ENCODE measurements at regions not wholly inside any gene's neighbourhood (a gene's known extent, or its start where the extent isn't known, plus 50 kb on each side); places are given as distances from the start of the nearest gene placed in this dataset.
"Not testable (repeated sequence)": the region's sequence is repeated elsewhere in the genome, so short reads cannot be mapped to it uniquely, and the experiment has no call there.

GRCh38 chr4:178165251-178165950 is 723.2 kb upstream of the AGA start:
- no peak for DNase-seq (ENCODE audit: low read depth)

DNA sequence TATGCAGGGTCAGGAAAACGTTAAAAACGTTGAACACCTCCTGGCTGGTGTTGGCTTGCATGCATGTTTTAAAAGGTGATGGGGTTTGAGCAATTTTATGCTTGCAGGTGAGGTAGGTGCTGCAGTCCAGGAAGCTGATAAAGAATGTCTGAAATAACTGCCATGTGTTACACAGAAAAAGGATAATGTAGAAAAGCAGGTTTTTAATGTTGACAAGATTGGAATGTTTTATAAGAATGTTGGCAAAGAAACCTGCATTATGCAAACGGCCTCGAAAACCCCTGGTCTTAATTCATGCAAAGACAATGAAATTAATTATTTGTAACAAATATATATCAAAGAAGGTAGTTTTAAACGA is 723.7 kb upstream of the AGA start:
- DNase-seq (ENCODE audit: low read depth) = no peak

GRCh38 chr4:178173771-178174170 is 731.5 kb upstream of the AGA start:
- DNase-seq (ENCODE audit: low read depth) = no peak

DNA sequence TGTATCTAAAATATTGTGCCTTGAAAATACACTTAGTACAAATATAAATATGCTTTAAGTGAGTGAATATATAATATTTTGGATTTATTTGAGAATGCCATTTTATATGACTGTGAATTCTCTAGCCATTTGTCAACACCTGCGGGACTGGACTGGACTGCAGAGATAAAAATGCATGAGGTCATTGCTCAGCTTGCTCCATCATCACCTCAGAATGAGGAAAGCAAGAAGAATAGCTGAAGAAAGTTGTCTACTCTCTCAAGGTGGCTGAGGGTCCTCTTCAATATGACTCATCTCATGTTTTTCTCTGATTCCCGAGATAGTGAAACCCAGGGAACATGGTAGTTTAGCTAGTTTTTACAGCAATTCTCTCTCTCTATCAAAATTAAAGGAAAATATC is 732.5 kb upstream of the AGA start:
- no peak for DNase-seq (ENCODE audit: low read depth)

GRCh38 chr4:178185517-178185916 is 743.3 kb upstream of the AGA start:
- DNase-seq (ENCODE audit: low read depth) = no peak

DNA sequence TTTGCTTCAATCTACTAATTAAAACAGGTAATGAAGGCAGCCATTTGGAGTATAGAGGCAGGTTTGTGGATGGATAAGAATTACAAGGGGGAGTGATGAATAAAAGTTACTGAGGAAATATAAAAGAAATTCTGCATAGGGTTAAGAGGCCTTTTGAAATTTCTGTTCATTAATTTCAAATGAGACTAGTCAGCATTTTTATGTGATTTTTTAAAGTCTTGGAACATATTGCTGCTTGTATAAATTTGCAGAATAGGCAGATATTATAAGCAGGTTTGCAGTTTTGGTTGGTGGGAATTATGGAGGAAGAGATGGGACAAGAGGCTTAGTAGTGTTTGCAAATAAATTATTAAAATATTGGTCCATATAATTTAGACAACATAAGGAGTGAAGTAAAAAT is 750.4 kb upstream of the AGA start:
- no peak for DNase-seq (ENCODE audit: low read depth)

DNA sequence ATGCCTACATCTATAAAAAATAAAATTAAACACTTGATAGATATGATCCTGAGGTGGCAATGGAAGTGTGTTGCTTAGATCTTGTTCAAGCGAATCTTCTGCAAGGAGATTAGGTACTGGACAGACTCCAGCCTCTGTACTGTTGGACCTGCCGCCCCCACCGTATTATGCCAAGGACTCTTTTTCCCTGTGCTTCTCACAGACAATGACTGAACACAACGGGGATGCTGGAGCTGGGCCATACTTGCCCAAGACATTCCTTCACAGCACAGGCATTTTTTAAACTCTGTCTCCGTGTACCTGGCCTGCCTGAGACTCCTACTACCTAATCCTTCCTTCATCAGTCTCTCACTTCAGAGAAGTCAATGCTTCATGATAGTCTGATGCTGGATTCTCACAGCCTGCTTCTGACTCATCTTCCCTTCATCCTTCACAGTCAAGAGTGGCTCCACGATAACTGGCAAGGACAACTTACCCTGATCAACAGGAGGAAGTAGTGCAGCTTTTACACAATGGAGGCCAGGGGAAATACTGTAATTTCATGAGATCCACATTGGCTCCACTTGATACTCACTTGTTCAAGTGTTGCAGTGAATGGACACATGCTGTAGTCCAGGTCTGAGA is 754.6 kb upstream of the AGA start:
- no peak for DNase-seq (ENCODE audit: low read depth)

DNA sequence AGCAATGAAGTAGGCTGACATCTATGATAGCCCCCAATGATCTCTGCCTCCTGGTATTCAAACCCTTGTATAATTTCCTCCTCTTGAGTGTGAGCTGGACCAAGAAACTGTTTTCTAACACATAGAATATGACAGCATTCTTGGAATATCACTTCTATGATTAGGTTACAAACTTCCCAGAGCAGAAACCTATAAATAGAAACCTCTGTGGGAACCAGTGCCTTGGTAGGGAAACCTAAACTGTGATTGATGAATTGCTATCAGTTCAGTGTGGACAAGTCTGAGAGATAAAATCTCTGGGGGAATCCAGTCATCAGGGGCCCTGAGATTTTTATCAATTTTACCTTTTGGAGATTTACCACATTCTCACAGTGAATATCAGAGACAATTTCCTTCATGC is 756.5 kb upstream of the AGA start:
- DNase-seq (ENCODE audit: low read depth) = no peak

GRCh38 chr4:178202422-178202821 is 760.2 kb upstream of the AGA start:
- no peak for DNase-seq (ENCODE audit: low read depth)

GRCh38 chr4:178205826-178206225 is 763.6 kb upstream of the AGA start:
- DNase-seq (ENCODE audit: low read depth) = no peak

GRCh38 chr4:178215309-178215708 is 773.1 kb upstream of the AGA start:
- DNase-seq (ENCODE audit: low read depth) = no peak

- no peak for DNase-seq (ENCODE audit: low read depth)
Observed at GRCh38 chr4:178215763-178216162, 773.5 kb upstream of the AGA start.

DNA sequence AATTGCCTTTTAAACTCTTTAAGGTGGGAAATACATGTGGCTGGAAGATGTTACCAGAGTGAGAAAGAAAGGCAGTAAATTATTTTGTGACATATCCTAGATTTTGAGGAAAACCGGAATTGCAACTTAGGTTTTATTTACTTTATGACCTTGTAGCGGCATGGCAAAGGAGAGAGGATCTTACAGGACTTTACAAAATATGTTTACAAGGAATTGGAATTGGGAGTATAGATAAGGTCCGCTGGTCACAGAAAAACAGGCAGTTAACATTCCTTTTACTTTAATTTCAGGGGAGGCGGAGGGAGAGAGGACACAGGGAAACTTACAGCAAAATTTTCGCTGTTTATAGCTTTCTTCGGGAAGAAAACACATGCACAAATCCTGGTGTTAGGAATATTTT is 784.2 kb upstream of the AGA start:
- DNase-seq (ENCODE audit: low read depth) = not testable (repeated sequence)

- DNase-seq (ENCODE audit: low read depth) = no peak
Observed at GRCh38 chr4:178233906-178234305, 791.7 kb upstream of the AGA start.

DNA sequence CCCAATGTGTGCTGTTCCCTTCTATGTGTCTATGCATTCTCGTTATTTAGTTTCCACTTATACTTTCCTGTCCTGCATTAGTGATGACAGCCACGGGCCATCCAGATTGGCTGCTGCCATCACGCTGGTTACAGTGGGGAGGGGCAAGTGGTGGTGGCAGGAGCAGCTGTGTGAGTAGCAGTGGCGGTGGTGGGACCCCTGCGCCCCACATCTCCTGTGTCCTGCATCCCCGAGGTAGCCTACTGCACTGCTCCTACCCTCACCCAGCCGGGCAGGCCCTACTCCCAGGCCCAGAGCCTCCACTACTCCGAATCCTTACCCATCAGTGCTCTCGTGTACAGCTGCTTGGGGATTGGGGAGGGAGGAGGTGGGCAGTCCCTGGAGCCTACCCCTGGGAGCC is 798.7 kb upstream of the AGA start:
- no peak for DNase-seq (ENCODE audit: low read depth)

- DNase-seq (ENCODE audit: low read depth) = no peak
Observed at GRCh38 chr4:178241601-178242118, 799.4 kb upstream of the AGA start.

DNA sequence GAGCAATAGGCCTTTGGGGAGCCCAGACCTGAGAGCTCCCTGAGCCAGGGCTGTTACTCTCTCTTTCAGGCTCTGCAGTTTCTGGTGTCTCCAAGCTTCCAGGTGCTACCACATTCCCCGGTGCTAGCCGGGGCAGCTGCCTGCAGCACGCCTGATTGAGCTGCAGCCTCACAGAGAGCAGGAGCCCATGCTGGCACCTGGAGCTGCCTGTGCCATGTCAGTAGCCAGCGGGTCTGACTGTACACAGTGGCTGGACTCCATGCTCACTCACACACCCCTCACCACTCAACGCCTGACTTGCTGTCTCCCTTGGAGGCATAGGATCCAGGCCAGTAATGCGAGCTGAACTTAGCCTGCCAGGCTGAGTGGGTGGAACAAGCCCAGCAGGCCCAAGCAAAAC is 800.4 kb upstream of the AGA start:
- no peak for DNase-seq (ENCODE audit: low read depth)

DNA sequence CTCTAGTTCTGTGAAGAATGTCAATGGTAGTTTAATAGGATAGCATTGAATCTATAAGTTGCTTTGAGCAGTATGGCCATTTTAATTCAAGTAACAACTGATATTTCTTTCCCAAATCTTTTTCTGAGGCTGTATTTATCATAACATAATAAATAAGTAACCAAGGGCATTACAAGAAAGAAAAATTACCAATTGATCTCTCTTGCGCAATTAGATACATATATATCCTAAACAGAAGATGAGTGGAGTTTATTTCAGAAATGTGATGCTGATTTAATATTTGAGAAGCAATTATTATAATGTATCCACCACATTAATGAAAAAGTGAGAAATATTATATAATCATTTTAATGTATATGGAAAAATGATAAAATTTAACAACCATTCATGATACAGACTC is 802.5 kb upstream of the AGA start:
- no peak for DNase-seq (ENCODE audit: low read depth)

DNA sequence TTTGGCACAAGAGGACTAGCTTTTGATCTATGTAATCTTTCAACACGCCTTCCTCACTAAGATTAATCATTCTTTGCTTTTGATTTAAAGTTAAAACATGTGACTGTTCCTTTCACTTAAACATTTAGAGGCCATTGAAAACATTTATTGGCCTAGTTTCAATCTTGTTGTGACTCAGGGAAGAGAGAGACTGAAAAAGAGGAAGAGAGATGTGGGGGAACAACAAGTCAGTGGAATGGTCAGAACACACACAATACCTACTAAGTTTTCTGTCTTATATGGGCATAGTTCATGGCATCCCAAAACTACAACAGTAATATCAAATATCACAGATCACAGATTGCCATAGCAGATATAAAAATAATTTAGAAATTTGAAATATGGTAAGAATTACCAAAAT is 812.9 kb upstream of the AGA start:
- DNase-seq (ENCODE audit: low read depth) = no peak

- DNase-seq (ENCODE audit: low read depth) = no peak
Observed at GRCh38 chr4:178258603-178259002, 816.4 kb upstream of the AGA start.

GRCh38 chr4:178259566-178259965 is 817.3 kb upstream of the AGA start:
- no peak for DNase-seq (ENCODE audit: low read depth)

GRCh38 chr4:178264001-178264400 is 821.8 kb upstream of the AGA start:
- no peak for DNase-seq (ENCODE audit: low read depth)

GRCh38 chr4:178271386-178271785 is 829.1 kb upstream of the AGA start:
- no peak for DNase-seq (ENCODE audit: low read depth)

DNA sequence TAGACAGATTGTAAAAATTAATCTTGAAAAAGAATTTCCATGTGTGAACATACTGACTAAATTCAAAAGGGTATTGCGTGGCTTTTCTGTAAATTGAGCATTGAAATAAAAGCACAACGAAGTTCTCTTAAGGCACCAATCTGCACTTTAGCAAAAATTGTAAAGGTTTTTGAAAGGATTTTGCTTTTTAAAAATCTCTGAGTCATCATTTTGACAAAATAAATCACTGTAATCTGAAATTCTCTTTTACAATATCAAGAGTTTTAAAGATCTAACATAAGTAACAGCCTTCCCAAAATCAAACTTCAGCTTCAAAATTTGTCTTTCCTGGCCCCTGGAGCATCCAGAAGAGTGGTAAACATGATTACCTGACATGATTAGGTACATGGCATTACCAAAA is 830.9 kb upstream of the AGA start:
- no peak for DNase-seq (ENCODE audit: low read depth)

Measured in RPMI7951 (cell line).